ENCODE measurements at regions not wholly inside any gene's neighbourhood (a gene's known extent, or its start where the extent isn't known, plus 50 kb on each side); places are given as distances from the start of the nearest gene placed in this dataset.

DNA sequence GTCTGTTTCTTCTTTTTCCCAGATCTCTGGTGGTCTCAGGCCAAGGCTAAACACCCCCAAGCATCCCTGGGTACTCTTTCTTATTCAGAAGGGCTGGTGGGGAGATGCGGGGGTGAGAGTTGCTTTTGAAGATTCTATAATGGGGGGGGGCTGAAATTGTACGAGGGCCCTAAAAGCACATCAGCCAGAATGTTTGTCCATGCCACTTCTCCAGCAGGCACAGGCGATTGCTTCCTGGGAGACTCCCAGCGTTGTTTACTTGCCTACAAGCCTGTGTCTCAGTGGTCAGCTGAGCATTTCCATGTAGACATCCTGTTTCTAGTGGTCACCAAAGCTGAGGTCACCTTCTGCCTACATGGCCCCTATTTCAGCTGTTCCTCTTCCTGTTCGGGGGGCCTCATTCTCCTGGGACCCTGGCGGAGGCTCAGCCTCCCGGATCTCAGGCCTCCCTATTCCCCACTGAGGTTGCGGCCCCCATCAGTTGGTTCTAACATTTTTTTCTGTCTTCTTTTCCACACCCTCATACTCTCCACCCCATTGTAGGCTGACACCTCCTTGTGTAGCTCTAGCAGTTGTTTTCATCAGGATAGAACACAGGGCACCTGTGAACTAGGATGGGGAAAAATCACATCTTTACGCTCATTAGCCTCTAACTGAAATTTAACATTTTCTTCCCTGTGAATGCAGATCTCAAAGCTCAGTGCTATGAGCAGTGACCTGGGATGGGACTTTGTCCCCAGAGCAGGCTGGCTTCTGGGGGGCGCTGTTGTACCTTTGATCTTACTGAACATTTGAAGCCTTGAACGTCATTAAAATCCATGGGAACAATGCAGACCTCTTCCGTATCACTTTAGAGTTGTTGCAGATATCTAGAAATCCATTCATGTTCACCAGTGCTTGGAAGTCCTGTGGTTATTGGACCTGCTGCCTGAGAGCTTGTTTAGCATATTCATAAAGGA is 286.5 kb downstream of the GLRX3 start:
- no peak for TF ChIP-seq POLR2A (IDR thresholded peaks at IDR 0.05)
- TF ChIP-seq, protein P1, sequence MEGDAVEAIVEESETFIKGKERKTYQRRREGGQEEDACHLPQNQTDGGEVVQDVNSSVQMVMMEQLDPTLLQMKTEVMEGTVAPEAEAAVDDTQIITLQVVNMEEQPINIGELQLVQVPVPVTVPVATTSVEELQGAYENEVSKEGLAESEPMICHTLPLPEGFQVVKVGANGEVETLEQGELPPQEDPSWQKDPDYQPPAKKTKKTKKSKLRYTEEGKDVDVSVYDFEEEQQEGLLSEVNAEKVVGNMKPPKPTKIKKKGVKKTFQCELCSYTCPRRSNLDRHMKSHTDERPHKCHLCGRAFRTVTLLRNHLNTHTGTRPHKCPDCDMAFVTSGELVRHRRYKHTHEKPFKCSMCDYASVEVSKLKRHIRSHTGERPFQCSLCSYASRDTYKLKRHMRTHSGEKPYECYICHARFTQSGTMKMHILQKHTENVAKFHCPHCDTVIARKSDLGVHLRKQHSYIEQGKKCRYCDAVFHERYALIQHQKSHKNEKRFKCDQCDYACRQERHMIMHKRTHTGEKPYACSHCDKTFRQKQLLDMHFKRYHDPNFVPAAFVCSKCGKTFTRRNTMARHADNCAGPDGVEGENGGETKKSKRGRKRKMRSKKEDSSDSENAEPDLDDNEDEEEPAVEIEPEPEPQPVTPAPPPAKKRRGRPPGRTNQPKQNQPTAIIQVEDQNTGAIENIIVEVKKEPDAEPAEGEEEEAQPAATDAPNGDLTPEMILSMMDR (IDR thresholded peaks at IDR 0.05), result no peak
- TF ChIP-seq EP300 (IDR thresholded peaks at IDR 0.05), result no peak
- no peak for TF ChIP-seq POLR2AphosphoS5 (IDR thresholded peaks at IDR 0.05)
